Activated T-helper 1 cell treated with anti-CD3 and anti-CD28 coated beads, Interleukin-2, amount 50 U/mL, for 16 hours (primary cell): ENCODE measurements at regions not wholly inside any gene's neighbourhood (a gene's known extent, or its start where the extent isn't known, plus 50 kb on each side); places are given as distances from the start of the nearest gene placed in this dataset.

Experiments
- DNase-seq, 2 donors: peaks; one replicate each; pipeline ENCODE4 v3.0.0-alpha.2; 2020; ENCODE audit warnings: low read depth in 1 of 2, low spot score in 1 of 2

DNA sequence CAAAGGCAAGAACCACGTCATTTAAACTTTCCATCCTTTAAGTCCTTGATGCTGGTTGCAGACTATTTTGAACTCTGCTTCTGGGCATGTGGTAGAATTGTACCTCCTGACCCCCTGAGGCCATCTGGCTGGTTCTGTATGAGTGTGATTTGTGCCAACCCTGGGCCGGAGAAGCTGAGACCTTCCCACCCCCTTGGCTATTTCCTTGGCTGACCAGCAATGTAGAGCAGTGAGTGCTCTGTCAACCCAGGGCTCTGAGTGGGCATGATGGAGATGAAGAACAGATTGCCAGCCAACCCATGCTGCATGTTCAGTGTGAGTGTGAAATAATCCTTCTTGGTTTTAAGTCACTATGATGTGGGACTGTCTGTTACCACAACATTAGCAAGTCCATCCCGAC lies 82.1 kb upstream of the RASGRP1 start:
- no peak for DNase-seq

DNA sequence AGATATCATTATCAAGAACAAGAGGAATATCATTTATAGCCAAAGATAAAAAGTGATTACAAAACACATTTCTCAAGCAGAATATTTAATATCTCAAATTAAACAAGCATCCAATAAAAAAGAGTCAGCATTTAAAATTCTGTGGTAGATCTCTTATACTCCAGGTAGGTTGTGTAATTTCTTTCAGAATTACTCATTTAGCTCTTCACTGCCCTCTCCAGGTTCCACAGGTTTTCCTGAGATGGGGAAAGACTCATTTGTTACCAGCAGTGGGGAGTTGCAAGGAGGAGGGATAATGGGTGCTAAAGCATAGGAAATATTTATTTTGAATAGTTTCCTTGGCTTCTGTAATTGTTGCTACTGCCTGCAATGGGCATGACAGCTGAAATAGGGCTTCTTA lies 83.1 kb upstream of the RASGRP1 start:
- DNase-seq, result no peak

DNA sequence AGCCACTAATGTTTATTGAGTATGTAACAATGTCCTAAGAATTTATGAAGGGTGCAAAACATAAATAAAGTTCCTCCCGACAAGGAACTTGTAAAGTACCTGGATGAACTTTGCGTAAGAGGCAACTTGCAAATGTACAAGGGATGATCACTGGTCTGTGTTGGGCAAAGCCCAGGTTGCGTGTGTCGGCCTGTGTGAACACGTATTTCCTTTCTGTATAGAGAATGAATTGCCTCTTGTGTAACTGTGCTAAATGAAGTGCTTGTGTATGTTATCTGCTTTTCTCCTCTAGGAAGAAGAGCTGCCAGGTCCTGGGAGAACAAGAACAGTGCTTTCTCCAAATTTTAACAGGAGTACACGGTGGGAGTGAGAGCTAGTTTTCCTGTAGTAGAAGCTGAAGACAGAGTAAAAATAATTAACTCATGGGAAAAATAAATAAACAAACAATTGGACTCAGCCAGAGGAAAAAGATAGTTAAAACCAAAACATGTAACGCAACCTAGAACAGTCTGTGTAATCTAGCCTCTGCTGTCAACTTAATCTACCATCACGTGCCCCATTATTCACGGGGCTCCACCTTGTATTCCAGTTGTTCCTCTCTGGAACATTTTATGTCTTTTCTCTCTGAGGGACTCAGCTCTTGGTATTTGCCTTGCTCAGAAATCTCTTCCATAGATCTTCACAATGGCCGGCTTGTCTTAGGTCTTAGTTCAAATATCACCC lies 83.7 kb upstream of the RASGRP1 start:
- no peak for DNase-seq

DNA sequence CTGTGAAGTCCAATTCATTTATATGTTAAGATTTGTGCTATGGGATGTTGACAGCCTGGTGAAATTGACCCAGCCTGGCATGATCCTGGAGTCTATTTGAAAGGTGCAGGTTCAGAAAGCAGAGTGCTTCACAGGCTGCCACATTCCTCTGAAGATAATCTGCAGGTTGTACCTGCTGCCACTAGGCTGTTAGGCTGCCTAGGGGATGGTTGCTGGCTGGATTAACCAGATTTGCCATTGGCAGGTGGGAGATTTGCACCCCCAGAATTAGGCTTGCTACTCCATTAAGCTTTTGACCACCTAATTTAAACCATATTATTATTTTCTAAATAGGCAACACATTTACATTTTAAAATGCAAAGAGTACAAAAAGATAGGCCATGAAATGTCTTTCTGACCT lies 85.8 kb upstream of the RASGRP1 start:
- DNase-seq, result no peak

DNA sequence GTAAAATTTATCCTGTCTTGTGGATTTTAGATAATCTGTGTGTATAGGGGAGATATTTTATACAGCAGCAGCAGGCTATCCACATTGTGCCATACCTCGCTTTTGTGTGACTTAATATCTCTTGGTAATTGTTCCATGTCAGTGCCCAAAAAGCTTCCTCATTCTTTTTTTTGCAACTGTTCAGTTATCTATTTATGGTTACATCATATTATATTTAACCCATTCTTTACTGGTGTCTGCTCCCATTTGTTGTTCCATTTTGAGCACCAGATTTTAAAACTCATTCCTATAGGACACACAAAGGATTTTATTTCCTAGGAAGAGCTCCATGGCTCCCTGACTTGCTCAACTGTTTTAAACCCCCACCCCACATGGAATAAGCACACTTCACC lies 86.3 kb upstream of the RASGRP1 start:
- no peak for DNase-seq

DNA sequence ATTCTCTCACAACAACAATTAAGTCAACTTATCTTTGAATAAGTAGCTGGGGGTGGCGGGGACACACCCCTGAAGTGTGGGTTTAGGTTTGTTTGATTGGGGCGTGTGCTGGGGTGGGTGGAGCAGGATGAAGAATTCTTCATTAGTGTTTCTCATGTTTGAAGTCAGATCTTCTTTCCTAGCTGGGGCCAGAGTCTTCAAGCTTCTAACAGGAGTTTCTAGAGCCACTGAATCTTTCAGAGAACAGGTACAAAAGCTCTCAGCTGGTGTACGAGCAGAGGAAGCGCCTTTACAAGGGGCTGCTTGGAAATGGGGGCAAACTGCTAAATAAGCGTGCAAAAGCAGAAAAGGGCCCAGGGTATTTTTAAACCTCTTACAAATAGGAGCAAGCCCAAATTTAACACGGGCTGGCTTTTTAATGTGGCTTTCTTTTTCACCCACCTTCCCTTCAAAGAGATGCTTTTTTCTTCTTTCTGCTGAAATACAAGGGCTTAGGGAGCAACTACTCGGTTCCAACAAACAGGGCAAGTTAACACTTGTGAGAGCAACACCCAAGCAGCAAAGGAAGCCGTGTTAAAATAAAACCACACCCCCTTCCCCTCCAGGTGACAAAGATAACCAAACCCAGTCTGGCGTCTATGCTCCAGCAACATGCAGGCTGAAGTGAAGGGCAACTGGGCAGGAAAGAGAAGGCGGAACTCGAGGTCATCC lies 86.9 kb upstream of the RASGRP1 start:
- peak; percentile 12 to 16 for DNase-seq

DNA sequence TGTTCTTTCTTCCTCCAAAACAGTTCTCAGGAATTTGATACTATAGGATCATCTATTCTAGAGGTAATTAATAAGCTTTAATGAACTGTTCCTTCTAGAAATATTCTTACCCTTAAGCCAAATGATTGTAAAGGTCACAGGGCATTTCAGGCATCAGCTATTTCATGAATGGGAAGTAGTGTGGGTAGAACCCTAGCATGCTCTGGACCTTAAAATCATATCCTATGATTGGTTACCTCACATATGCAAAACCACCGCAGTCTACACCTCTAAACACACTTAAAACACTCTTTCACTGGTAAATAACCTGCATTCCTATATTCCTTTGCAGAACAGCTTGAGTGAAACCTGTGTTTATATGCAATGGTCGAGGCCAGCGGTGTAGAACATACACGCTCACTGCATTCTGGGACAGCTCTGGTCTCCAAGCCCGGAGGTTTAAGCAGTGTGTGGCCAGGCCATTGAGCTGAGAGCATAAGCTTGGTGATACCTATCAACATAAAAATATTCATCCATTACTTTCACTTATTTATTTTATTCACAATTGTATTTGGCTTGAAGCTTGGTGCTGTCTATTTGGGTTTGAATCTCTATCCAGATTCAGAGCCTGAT lies 87.7 kb upstream of the RASGRP1 start:
- no peak for DNase-seq

DNA sequence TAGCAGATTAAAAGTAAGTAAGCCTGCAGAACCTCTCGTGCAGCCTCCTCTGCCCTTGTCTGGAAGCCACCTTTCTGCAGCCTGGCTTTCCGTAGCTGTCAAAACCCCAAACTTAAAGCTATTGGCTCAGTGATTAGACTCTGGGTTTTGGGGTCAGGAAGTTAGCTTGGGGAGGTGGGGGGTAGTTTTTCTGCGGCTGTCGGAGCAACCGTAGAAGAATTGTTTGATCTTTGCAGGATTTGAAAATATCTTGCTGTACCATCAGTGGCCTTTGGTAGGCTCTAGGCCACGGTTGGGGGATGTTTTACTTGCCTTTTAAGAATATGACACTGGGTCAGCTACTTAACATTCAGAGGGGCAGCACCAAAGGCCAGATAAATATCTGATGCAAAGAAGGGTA lies 88.4 kb upstream of the RASGRP1 start:
- DNase-seq, result peak; percentile 45 to 48

DNA sequence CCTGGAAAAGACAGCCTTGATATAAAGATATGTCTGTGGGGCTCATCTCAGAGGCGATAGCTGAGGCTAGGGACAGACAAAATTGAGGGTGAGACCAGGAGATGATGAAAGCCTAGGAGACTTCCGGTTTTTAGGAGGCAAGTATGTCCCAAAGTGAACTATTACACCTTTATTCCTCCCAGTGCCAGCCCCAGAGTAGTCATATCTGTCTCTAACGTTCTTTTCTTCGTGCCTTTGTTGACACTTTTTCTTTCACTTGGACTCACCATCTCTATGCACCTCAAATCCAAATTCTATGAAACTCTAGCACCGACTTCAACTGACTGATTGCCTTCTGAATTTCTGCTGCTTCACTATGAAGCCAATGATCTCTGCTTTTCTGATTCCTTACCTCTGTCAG lies 93.8 kb upstream of the RASGRP1 start:
- DNase-seq, result no peak

DNA sequence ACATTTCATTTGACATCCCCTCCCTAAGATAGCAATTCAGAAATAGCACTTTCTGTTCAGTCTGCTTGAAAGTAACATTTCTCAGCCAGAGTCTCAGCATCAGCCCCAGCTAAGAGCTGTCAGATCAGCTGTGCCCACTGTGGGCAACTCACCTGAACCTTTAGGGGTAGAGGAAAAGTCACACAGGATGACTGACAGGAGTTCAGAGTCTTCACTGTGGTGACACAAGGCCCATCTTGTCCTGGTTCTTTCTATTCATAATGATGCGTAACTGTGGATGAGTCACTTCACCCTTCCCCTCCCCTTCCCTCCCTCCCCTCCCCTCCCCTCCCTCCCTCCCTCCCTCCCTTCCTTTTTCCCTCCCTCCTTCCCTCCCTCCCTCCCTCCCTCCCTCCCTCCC lies 96.1 kb upstream of the RASGRP1 start:
- no peak for DNase-seq

DNA sequence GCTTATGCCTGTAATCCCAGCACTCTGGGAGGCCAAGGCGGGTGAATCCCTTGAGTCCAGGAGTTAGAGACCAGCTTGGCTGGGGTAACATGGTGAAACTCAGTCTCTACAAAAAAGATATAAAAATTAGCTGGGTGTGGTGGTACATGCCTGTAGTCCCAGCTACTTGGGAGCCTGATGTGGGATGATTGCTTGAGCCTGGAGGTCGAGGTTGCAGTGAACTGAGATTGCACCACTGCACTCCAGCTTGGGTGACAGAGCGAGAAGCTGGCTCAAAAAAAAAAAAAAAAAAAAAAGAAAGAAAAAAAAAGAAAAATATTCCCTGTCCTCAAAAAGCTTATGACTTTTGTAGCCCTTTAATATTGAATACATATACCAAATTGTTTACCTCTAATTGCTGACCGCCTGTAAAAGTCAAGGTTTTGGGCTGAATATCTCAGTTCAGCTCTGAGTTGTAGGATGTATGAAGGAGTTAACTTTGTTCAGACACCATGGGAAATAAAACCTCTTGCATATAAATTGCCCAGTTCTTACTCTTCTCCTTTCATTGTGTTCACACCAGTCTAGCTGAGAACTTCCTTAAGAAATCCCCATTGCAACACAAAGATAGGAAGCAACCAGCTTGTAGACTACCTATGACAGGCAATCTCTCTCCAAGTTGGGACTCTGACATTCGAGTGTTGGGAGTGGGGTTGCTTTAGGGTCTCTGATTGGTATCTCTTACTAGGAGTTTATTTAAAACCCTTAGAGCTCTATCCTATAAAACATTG lies 97.6 kb upstream of the RASGRP1 start:
- no peak for DNase-seq

DNA sequence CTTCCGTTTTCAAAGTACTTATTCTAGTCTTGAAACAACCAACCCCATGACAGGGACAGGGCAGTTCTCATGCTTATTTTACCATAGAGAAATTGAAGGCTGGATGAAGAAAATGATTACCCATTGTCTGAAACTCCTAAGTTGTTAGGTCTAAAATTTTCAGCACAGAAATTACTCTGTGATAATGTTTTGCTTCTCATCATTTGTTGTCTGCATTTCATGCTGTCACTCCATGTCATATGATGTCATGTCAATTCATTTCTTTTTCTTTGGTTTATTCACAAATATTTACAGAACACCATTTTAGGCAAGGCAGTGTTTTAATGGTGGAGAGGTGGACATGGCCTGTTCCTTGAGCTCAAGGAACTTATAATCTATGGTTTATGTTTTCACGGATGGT lies 98.2 kb upstream of the RASGRP1 start:
- DNase-seq, result no peak

DNA sequence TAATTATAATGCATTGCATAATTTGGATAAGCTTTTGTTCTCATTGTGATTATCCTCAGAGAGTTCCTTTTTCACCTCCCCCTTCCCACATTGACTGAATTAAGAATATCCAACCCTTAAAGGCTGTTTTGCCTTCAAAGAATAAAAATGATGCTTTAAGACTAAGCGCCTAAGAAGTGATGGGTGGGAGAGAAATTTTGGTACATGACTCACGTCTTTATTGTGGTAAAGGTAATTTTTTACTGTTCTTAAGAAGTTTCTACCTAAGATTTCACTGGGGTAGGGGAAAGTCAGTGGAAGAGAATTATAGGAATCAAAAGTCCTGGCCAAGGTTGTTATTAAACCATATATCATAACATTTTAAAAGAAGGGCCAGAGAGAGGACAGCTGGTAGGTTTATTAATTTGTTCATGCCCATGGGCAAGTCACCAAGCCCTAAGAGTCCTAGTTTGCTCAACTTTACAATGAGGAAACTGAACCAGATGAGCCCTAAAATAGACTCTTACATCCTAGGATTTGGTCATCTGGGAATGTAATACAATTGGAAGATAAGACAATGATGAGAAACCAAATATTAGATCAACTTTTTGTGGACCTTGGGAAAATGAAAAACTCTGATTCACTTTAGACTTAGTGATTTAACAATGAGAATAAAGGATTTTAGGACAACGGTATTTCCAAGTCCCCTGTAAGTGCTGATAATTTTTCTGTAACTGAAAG lies 101.1 kb upstream of the RASGRP1 start:
- no peak for DNase-seq

DNA sequence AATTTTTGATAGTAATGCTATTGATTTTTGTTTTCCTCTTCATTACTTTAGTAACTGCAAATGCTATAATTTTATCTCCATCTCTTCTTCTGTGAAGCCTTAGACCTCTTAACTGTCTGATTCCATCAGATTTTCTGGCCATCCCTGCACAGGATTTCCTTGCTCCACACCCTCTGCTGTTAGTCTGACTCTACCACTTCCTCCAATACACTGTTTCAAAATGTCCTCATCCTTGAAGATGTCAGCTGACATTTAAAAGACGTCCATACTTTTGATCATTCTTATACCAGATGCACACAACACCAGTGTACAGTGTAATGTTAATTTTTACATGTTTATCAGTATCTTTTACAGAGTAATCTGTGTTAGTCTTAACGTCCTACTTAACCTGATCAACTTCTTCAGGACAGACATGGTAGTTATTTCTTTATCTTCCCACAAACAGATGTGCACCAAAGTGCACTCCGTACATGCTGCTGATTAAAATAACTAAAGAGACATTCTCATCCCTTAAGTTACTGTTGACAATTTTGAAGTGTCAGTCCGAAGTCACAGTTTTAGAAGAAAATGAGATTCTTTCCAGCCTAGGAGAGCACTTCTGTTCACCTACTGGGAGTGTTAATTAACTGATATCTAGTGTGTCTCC lies 102.4 kb upstream of the RASGRP1 start:
- no peak for DNase-seq

DNA sequence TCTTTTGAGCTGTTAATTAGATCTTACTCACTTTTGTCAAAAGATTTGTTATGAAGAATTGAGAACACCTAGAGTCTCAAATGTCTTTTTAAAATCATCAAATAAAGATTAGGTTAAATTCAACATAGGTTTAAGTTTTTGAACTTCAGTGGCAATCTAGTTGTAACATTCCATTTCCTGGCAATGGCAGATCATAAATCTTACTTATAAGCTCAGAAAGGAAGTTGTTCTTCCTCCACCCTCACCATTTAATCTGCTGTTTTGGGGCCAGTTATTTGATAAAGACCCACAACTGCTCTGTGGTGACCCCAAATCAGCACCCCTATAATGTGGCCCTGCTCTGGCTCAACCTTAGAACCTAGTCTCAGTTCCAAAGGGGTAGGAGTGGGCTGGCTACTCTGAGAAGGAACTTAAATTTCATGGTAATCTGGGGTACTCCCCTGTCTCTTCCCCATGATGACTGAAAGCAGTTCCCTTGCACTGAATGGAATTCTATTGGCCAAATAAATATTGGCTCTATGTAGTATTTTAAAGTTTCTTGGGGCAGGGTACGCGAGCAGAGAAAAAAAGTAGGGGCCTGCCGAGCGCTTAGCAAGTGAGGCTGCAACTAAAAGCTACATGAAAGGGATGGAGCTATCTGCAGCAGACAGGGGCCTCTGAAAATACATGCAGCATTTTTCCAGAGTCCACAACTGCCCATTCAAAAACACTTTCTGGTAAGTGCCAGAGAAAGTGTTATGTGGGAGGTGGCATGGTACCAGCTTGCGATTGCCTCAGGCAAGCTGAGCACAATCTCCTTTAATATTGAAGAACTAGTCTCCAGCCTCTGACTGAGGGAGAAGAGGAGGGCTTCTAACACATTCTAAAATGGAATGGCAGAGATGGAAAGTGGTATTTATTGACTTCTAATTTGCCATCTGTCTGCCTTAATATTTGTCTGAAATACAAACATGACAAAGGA lies 103.6 kb upstream of the RASGRP1 start:
- no peak for DNase-seq

DNA sequence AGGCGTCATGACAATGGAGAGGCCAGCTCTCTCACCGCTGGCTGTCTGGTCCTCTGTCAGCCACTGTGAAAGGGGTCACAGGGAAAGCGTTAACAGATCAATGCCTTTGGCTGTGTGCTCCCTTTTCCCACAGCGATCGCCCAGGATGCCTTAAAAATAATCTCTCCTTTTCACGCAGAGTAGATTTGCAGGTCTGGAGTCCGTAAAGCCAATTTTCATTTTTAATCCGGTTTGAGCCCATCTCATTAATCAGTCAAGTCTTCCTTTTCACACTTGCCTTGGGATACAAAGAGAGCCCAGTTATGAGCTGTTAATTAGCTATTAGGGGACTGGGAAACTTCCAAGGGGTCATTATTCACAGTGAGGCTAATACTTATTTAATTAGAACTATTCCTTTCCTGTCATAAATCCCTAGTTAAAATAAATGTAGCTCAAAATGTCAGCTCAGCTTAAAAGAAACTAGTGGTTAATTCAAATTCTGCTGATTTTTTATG lies 104.3 kb upstream of the RASGRP1 start:
- no peak for DNase-seq

DNA sequence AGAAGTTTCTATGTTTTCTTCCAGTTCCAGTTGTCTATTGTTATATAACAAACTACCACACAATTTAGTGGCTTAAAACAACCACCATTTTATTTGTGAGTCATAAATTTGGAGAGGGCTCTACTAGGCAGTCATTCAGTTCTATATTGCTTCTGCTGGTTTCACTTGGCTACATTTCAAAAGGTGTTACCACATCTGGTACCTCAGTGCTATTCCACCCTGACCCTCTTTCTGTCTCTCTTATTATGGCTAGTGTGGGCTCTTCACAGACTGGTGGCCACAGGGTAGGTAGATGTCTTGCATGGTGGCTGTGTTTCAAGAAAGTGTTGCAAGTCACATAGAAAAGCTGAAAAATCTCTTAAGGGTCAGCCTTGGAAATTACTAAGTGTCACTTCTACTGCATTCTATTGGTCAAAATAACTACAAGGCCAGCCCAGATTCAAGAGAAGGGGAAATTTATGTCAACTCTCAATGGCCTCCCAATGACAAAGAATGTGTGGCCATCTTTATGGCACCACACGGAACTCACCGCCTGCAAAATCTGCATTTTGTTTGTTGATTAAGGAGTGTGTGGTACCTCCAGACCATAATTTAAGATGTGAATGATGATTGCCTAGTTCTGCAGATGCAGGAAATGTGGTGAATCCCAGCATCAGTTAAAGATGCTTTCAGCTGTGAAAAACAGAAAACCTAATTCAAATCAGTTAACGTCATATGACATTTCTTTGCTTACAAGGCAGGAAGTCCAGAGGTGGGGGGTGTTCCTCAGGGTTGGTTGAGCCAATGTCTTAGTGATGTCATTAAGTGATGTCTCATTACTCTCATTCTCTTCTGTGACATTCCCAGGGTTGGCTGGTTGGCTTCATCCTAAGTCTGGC lies 105.8 kb upstream of the RASGRP1 start:
- peak in 1 of 2 donors; percentile 28 for DNase-seq

DNA sequence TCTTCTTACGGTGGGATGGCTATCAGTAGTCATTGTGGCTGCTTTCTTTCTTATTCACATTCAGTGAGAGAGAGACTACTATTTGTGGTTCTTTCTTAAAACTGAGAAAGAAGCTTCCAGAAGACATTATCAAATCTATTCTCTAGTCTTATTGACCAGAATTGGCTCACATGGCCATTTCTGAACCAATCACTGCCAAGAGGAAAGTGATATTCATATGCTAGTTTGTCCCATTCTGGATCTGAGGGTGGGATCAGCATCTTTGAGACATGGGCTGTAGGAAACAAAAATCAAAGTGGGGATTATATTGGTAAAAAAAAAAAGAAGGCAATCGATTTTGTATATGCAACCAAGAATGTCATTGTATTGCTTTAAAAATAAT lies 106.4 kb upstream of the RASGRP1 start:
- no peak for DNase-seq
